Endothelial cell of umbilical vein (primary cell): ENCODE measurements at regions not wholly inside any gene's neighbourhood (a gene's known extent, or its start where the extent isn't known, plus 50 kb on each side); places are given as distances from the start of the nearest gene placed in this dataset.

ENCODE experiments used
- EZH2 ChIP-seq: IDR thresholded peaks from 2 replicates; pipeline ENCODE4 v1.6.1; 2012; ENCODE audit warnings: borderline replicate concordance, low read depth, mild to moderate bottlenecking, moderate library complexity, low read length, inconsistent platforms; ENCODE audit not compliant: severe bottlenecking
- FOS ChIP-seq: IDR thresholded peaks from 2 replicates; pipeline ENCODE4 v1.6.1; 2011; ENCODE audit warnings: mild to moderate bottlenecking, low read length, moderate library complexity, borderline replicate concordance; ENCODE audit not compliant: insufficient read depth
- GATA2 ChIP-seq: IDR thresholded peaks from 2 replicates; pipeline ENCODE4 v1.7.0; 2011; ENCODE audit warnings: low read depth, mild to moderate bottlenecking, moderate library complexity, mixed read lengths, low read length; ENCODE audit not compliant: insufficient read length, insufficient read depth
- JUN ChIP-seq: IDR thresholded peaks from 2 replicates; pipeline ENCODE4 v1.6.1; 2011; ENCODE audit warnings: borderline replicate concordance, low read depth; ENCODE audit not compliant: insufficient read length, insufficient read depth
- MYC ChIP-seq: IDR thresholded peaks from one replicate; pipeline ENCODE4 v1.6.1; 2011; ENCODE audit warnings: mild to moderate bottlenecking, low read depth, low read length
- POLR2A ChIP-seq: IDR thresholded peaks from 2 replicates; pipeline ENCODE4 v1.6.1; 2012; ENCODE audit warnings: low read depth, mild to moderate bottlenecking, control low read depth, low read length
- POLR2AphosphoS5 ChIP-seq: IDR thresholded peaks from 2 replicates; pipeline ENCODE4 v1.6.1; 2012; ENCODE audit warnings: low read depth, mild to moderate bottlenecking, control low read depth, low read length, moderate library complexity; ENCODE audit not compliant: insufficient read depth
- TF ChIP-seq, protein P1 (sequence below), 2 donors: IDR thresholded peaks; 1 replicate in 1 of 2; 2 replicates in 1 of 2; pipeline ENCODE4 v1.5.1; 2011; ENCODE audit warnings: low read length in 2 of 2, mild to moderate bottlenecking in 2 of 2, moderate library complexity in 2 of 2, control low read depth in 1 of 2, inconsistent platforms in 1 of 2, low read depth in 1 of 2; ENCODE audit not compliant: insufficient read depth in 1 of 2; ENCODE audit errors: extremely low read depth in 1 of 2
- TF ChIP-seq, protein P2 (sequence below): IDR thresholded peaks from 2 replicates; pipeline ENCODE4 v1.6.1; 2011; ENCODE audit not compliant: insufficient read depth, insufficient read length

DNA sequence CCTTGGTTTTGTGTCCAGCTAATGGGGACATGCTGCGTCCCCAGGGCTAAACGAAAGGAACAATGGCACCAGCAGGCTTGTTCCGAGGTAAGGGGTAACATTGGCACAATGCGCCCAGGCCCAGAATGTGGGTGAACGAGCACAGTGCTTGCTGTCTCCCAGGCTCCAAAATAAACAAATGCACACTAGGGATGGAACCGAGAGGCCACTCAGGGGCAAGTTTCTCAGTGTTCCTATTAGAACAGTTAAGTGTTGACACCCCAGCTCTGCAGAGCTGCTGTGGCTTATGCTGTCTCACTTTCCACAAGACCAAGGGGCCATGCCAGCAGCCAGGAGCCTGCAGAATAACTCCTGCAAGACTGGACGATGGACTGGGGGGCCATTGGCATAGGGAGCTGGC is 492.4 kb downstream of the GADD45G start:
- TF ChIP-seq, protein P1, sequence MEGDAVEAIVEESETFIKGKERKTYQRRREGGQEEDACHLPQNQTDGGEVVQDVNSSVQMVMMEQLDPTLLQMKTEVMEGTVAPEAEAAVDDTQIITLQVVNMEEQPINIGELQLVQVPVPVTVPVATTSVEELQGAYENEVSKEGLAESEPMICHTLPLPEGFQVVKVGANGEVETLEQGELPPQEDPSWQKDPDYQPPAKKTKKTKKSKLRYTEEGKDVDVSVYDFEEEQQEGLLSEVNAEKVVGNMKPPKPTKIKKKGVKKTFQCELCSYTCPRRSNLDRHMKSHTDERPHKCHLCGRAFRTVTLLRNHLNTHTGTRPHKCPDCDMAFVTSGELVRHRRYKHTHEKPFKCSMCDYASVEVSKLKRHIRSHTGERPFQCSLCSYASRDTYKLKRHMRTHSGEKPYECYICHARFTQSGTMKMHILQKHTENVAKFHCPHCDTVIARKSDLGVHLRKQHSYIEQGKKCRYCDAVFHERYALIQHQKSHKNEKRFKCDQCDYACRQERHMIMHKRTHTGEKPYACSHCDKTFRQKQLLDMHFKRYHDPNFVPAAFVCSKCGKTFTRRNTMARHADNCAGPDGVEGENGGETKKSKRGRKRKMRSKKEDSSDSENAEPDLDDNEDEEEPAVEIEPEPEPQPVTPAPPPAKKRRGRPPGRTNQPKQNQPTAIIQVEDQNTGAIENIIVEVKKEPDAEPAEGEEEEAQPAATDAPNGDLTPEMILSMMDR (IDR thresholded peaks at IDR 0.05; ENCODE audit: extremely low read depth in 1 of 2, insufficient read depth in 1 of 2, low read depth in 1 of 2, low read length in 2 of 2), result no peak
- TF ChIP-seq POLR2A (no peak), POLR2AphosphoS5 (no peak), GATA2 (no peak), EZH2 (no peak), FOS (no peak), JUN (no peak), MYC (no peak)
- TF ChIP-seq, protein P2, sequence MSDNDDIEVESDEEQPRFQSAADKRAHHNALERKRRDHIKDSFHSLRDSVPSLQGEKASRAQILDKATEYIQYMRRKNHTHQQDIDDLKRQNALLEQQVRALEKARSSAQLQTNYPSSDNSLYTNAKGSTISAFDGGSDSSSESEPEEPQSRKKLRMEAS, result no peak
